ENCODE measurements at regions not wholly inside any gene's neighbourhood (a gene's known extent, or its start where the extent isn't known, plus 50 kb on each side); places are given as distances from the start of the nearest gene placed in this dataset.

GRCh38 chr3:177978946-177979345, 557.3 kb upstream of the KCNMB2 start:
- Histone ChIP-seq H3K27ac (ENCODE audit: low read length in 2 of 2) (no peak overlapping the region), H3K4me2 (replicated peaks; ENCODE audit: low read depth, low read length, poor library complexity, severe bottlenecking) (no peak overlapping the region), H4K20me1 (ENCODE audit: control insufficient read depth, insufficient read depth, low read length, poor library complexity, severe bottlenecking) (no peaks in the 10 kb centered on the region), H3K36me3 (replicated peaks in 1 of 2; ENCODE audit: control extremely low read depth in 1 of 2, control insufficient read depth in 1 of 2, extremely low read depth in 1 of 2, insufficient read depth in 2 of 2, low read length in 1 of 2) (no peaks in the 10 kb centered on the region), H3K9ac (ENCODE audit: low read length) (no peak overlapping the region), H3K27me3 (replicated peaks in 1 of 4; ENCODE audit: control extremely low read depth in 1 of 4, control insufficient read depth in 3 of 4, insufficient read depth in 4 of 4, low read length in 3 of 4) (no peaks in the 10 kb centered on the region), H3K4me3 (ENCODE audit: control extremely low read depth in 1 of 5, extremely low read depth in 1 of 5, insufficient read depth in 1 of 5, low read depth in 2 of 5, low read length in 4 of 5) (no peak overlapping the region), H3K4me1 (ENCODE audit: control insufficient read depth in 2 of 2, insufficient read depth in 2 of 2, low read length in 2 of 2) (no peaks in the 10 kb centered on the region), H3K79me2 (ENCODE audit: control insufficient read depth, insufficient read depth, low read length) (no peaks in the 10 kb centered on the region), H3K9me3 (ENCODE audit: control extremely low read depth in 1 of 3, control insufficient read depth in 2 of 3, insufficient read depth in 1 of 3, low read length in 2 of 3) (no peaks in the 10 kb centered on the region), H2AFZ (ENCODE audit: insufficient read depth, low read depth, low read length, poor library complexity, severe bottlenecking) (no peak overlapping the region)
- WGBS (ENCODE audit: insufficient coverage) = no CpG with 5 or more reads among the region's 1 CpG
- intact Hi-C loops (cut with micrococcal nuclease) = no loop called here
- DNase-seq (no peak), ATAC-seq (ENCODE audit: low read depth) (no peak)
- H3K4me3 Mint-ChIP-seq = no peak overlapping the region
- H3K27ac Mint-ChIP-seq = no peak overlapping the region
- H3K4me1 Mint-ChIP-seq = no peaks in the 10 kb centered on the region
- H3K9me3 Mint-ChIP-seq (ENCODE audit: insufficient read depth) = no peaks in the 10 kb centered on the region
- CTCF ChIA-PET = interaction anchor here (0.6 kb wide), 1 partner anchor 7 kb away, joined by 3 read pairs; no protein-coding TSS in a partner anchor
- POLR2A ChIA-PET = no interaction called here
- TF ChIP-seq EZH2 (IDR thresholded peaks at IDR 0.05; ENCODE audit: borderline replicate concordance, insufficient read depth, low read depth, low read length, poor library complexity, severe bottlenecking) (no peak), CTCF (IDR thresholded peaks at IDR 0.05) (no peak)
- H3K27me3 Mint-ChIP-seq = no peaks in the 10 kb centered on the region

GRCh38 chr3:177979703-177980102, 556.5 kb upstream of the KCNMB2 start:
- ATAC-seq (ENCODE audit: low read depth) (no peak), DNase-seq (no peak)
- H3K4me3 Mint-ChIP-seq = no peak overlapping the region
- H3K9me3 Mint-ChIP-seq (ENCODE audit: insufficient read depth) = no peaks in the 10 kb centered on the region
- Histone ChIP-seq H3K9me3 (ENCODE audit: control extremely low read depth in 1 of 3, control insufficient read depth in 2 of 3, insufficient read depth in 1 of 3, low read length in 2 of 3) (no peaks in the 10 kb centered on the region), H3K36me3 (replicated peaks in 1 of 2; ENCODE audit: control extremely low read depth in 1 of 2, control insufficient read depth in 1 of 2, extremely low read depth in 1 of 2, insufficient read depth in 2 of 2, low read length in 1 of 2) (no peaks in the 10 kb centered on the region), H3K79me2 (ENCODE audit: control insufficient read depth, insufficient read depth, low read length) (no peaks in the 10 kb centered on the region), H3K9ac (ENCODE audit: low read length) (no peak overlapping the region), H3K27me3 (replicated peaks in 1 of 4; ENCODE audit: control extremely low read depth in 1 of 4, control insufficient read depth in 3 of 4, insufficient read depth in 4 of 4, low read length in 3 of 4) (no peaks in the 10 kb centered on the region), H3K4me1 (ENCODE audit: control insufficient read depth in 2 of 2, insufficient read depth in 2 of 2, low read length in 2 of 2) (no peaks in the 10 kb centered on the region), H4K20me1 (ENCODE audit: control insufficient read depth, insufficient read depth, low read length, poor library complexity, severe bottlenecking) (no peaks in the 10 kb centered on the region), H3K27ac (ENCODE audit: low read length in 2 of 2) (no peak overlapping the region), H3K4me3 (ENCODE audit: control extremely low read depth in 1 of 5, extremely low read depth in 1 of 5, insufficient read depth in 1 of 5, low read depth in 2 of 5, low read length in 4 of 5) (no peak overlapping the region), H3K4me2 (replicated peaks; ENCODE audit: low read depth, low read length, poor library complexity, severe bottlenecking) (no peak overlapping the region), H2AFZ (ENCODE audit: insufficient read depth, low read depth, low read length, poor library complexity, severe bottlenecking) (no peak overlapping the region)
- no CpG with 5 or more reads among the region's 1 CpG for WGBS (ENCODE audit: insufficient coverage)
- CTCF ChIA-PET = no interaction called here
- POLR2A ChIA-PET = no interaction called here
- intact Hi-C loops (cut with micrococcal nuclease) = no loop called here
- no peak overlapping the region for H3K27ac Mint-ChIP-seq
- H3K27me3 Mint-ChIP-seq = no peaks in the 10 kb centered on the region
- no peak for TF ChIP-seq EZH2 (IDR thresholded peaks at IDR 0.05; ENCODE audit: borderline replicate concordance, insufficient read depth, low read depth, low read length, poor library complexity, severe bottlenecking)
- no peak for TF ChIP-seq CTCF (IDR thresholded peaks at IDR 0.05)
- H3K4me1 Mint-ChIP-seq = no peaks in the 10 kb centered on the region
